IMR-90 (cell line): ENCODE measurements at regions not wholly inside any gene's neighbourhood (a gene's known extent, or its start where the extent isn't known, plus 50 kb on each side); places are given as distances from the start of the nearest gene placed in this dataset.
A peak's percentile ranks its signal among the peaks of the same experiment; 100 is the strongest.

ENCODE experiments used
- ATAC-seq: fragments of 200-7000 bp; cut with Tn5 transposase; 2 replicates; pipeline ENCODE4 v1.9.1; 2020; ENCODE audit warnings: low read depth, mild to moderate bottlenecking, moderate library complexity
- BruUV-seq: library from RNA; stranded (reverse); fragments of 400-500 nt; replicated peaks from 2 replicates; lab custom pipeline; 2021; lab: Mats Ljungman, UMichigan
- CTCF ChIA-PET: fragments of 300-600 bp; formaldehyde crosslinking; extraction: SDS; loops from one replicate; lab custom pipeline; 2021; ENCODE audit warnings: antibody characterized with exemption; lab: Yijun Ruan, JAX
- POLR2A ChIA-PET: fragments of 300-600 bp; sonication (Branson Sonifier 250); formaldehyde crosslinking; loops from one replicate; lab custom pipeline; 2022; ENCODE audit warnings: antibody characterized with exemption; ENCODE audit not compliant: unreplicated experiment; lab: Charles Lee
- DNase-seq: peaks from one replicate; pipeline ENCODE4 v3.0.0; 2013
- H2AFZ ChIP-seq: replicated peaks from 2 replicates; pipeline ENCODE3; 2013; ENCODE audit warnings: low read length, mild to moderate bottlenecking; ENCODE audit not compliant: poor library complexity
- H2AK5ac ChIP-seq: 2 replicates; pipeline ENCODE4 v1.6.1; 2013; ENCODE audit warnings: low read depth, low read length, inconsistent platforms
- H2AK9ac ChIP-seq: replicated peaks from 2 replicates; pipeline ENCODE3; 2013; ENCODE audit warnings: mild to moderate bottlenecking, low read depth, low read length, moderate library complexity; ENCODE audit not compliant: poor library complexity
- H2BK120ac ChIP-seq: 2 replicates; pipeline ENCODE4 v1.6.1; 2013; ENCODE audit warnings: low read depth, low read length, inconsistent platforms
- H2BK15ac ChIP-seq: 3 replicates; pipeline ENCODE4 v1.6.1; 2013; ENCODE audit warnings: low read depth, low read length, inconsistent platforms
- H2BK20ac ChIP-seq: 2 replicates; pipeline ENCODE4 v1.6.1; 2013; ENCODE audit warnings: low read depth, mild to moderate bottlenecking, inconsistent platforms, low read length, moderate library complexity
- H2BK5ac ChIP-seq: 2 replicates; pipeline ENCODE4 v1.6.1; 2013; ENCODE audit warnings: mild to moderate bottlenecking, low read depth, low read length, inconsistent platforms; ENCODE audit not compliant: poor library complexity, severe bottlenecking
- H3K14ac ChIP-seq: replicated peaks from 2 replicates; pipeline ENCODE4 v1.6.1; 2013; ENCODE audit warnings: low read depth, low read length, inconsistent platforms
- H3K18ac ChIP-seq: 2 replicates; pipeline ENCODE4 v1.6.1; 2013; ENCODE audit warnings: low read depth, low read length, control low read depth
- H3K23ac ChIP-seq: 2 replicates; pipeline ENCODE4 v1.6.1; 2013; ENCODE audit warnings: low read depth, low read length, inconsistent platforms
- H3K27ac ChIP-seq: 2 replicates; pipeline ENCODE4 v1.5.1; 2013; ENCODE audit warnings: mild to moderate bottlenecking, control low read depth, low read length; ENCODE audit not compliant: insufficient read depth
- H3K27me3 ChIP-seq: 2 replicates; pipeline ENCODE4 v1.6.1; 2013; ENCODE audit warnings: low read length; ENCODE audit not compliant: control insufficient read depth, insufficient read depth
- H3K36me3 ChIP-seq: 2 replicates; pipeline ENCODE4 v1.6.1; 2013; ENCODE audit warnings: low read length, mixed read lengths; ENCODE audit not compliant: control insufficient read depth, insufficient read depth
- H3K4ac ChIP-seq: 2 replicates; pipeline ENCODE4 v1.6.1; 2013; ENCODE audit warnings: low read depth, low read length, inconsistent platforms
- H3K4me1 ChIP-seq: 2 replicates; pipeline ENCODE4 v1.6.1; 2013; ENCODE audit warnings: low read length, mixed read lengths; ENCODE audit not compliant: control insufficient read depth, insufficient read depth
- H3K4me2 ChIP-seq: 2 replicates; pipeline ENCODE4 v1.6.1; 2013; ENCODE audit warnings: low read depth, mild to moderate bottlenecking, control low read depth, low read length, moderate library complexity
- H3K4me3 ChIP-seq: 2 replicates; pipeline ENCODE4 v1.5.1; 2013; ENCODE audit warnings: low read depth, mild to moderate bottlenecking, control low read depth, low read length, moderate library complexity; ENCODE audit not compliant: insufficient read depth
- H3K56ac ChIP-seq: 2 replicates; pipeline ENCODE4 v1.6.1; 2013; ENCODE audit warnings: low read length, inconsistent platforms; ENCODE audit not compliant: insufficient read depth; ENCODE audit errors: extremely low read depth
- H3K79me1 ChIP-seq, 2 experiments: 2 replicates each; pipeline ENCODE4 v1.6.1; 2013; ENCODE audit warnings: low read length in 2 of 2, inconsistent platforms in 1 of 2, low read depth in 1 of 2
- H3K9ac ChIP-seq: 2 replicates; pipeline ENCODE4 v1.6.1; 2013; ENCODE audit warnings: low read depth, low read length, control low read depth
- H3K9me1 ChIP-seq: 2 replicates; pipeline ENCODE4 v1.6.1; 2013; ENCODE audit warnings: low read length, inconsistent platforms; ENCODE audit not compliant: insufficient read depth
- H3K9me3 ChIP-seq: 2 replicates; pipeline ENCODE4 v1.6.1; 2013; ENCODE audit warnings: low read length; ENCODE audit not compliant: control insufficient read depth, insufficient read depth
- H4K20me1 ChIP-seq: 2 replicates; pipeline ENCODE4 v1.6.1; 2013; ENCODE audit warnings: low read length, inconsistent platforms; ENCODE audit not compliant: insufficient read depth
- H4K5ac ChIP-seq: 2 replicates; pipeline ENCODE4 v1.6.1; 2013; ENCODE audit warnings: mild to moderate bottlenecking, low read depth, low read length, control low read depth
- H4K8ac ChIP-seq, 2 experiments: 2 replicates each; pipeline ENCODE4 v1.6.1; 2013; ENCODE audit warnings: low read depth in 2 of 2, low read length in 2 of 2, control low read depth in 1 of 2, inconsistent platforms in 1 of 2
- H4K91ac ChIP-seq: 2 replicates; pipeline ENCODE4 v1.6.1; 2013; ENCODE audit warnings: low read depth, low read length, inconsistent platforms; ENCODE audit not compliant: insufficient read depth
- BHLHE40 ChIP-seq: fragments of 150-350 bp; IDR thresholded peaks from 2 replicates; pipeline ENCODE4 v1.6.1; 2016; ENCODE audit warnings: mild to moderate bottlenecking, low read depth, low read length
- CEBPB ChIP-seq: IDR thresholded peaks from 2 replicates; pipeline ENCODE4 v1.6.1; 2012; ENCODE audit warnings: low read depth, low read length, improper control_type of control experiment
- CHD1 ChIP-seq: IDR thresholded peaks from 2 replicates; pipeline ENCODE4 v1.6.1; 2012; ENCODE audit warnings: low read depth, low read length, improper control_type of control experiment
- CTCF ChIP-seq: conservative IDR thresholded peaks from 2 replicates; pipeline ENCODE4 v1.5.1; 2012; ENCODE audit warnings: mild to moderate bottlenecking, low read depth, low read length, improper control_type of control experiment
- FOS ChIP-seq: fragments of 150-350 bp; IDR thresholded peaks from 2 replicates; pipeline ENCODE4 v1.6.1; 2016; ENCODE audit warnings: low read depth, low read length
- MAFK ChIP-seq: IDR thresholded peaks from 2 replicates; pipeline ENCODE4 v1.6.1; 2012; ENCODE audit warnings: low read depth, low read length, improper control_type of control experiment
- MAZ ChIP-seq: IDR thresholded peaks from 2 replicates; pipeline ENCODE4 v1.6.1; 2012; ENCODE audit warnings: low read depth, mild to moderate bottlenecking, low read length, improper control_type of control experiment, moderate library complexity, borderline replicate concordance
- MXI1 ChIP-seq: IDR thresholded peaks from 2 replicates; pipeline ENCODE4 v1.6.1; 2012; ENCODE audit warnings: low read depth, mild to moderate bottlenecking, low read length, moderate library complexity, borderline replicate concordance
- NFE2L2 ChIP-seq: fragments of 150-350 bp; IDR thresholded peaks from 2 replicates; pipeline ENCODE4 v1.6.1; 2016; ENCODE audit warnings: low read depth, mild to moderate bottlenecking, low read length
- POLR2A ChIP-seq: IDR thresholded peaks from 2 replicates; pipeline ENCODE4 v1.6.1; 2012; ENCODE audit warnings: mild to moderate bottlenecking, low read depth, low read length
- RAD21 ChIP-seq: IDR thresholded peaks from 2 replicates; pipeline ENCODE4 v1.6.1; 2012; ENCODE audit warnings: low read length, improper control_type of control experiment
- RCOR1 ChIP-seq: IDR thresholded peaks from 2 replicates; pipeline ENCODE4 v1.6.1; 2012; ENCODE audit warnings: mild to moderate bottlenecking, low read length, improper control_type of control experiment; ENCODE audit not compliant: insufficient replicate concordance
- RFX5 ChIP-seq: IDR thresholded peaks from 2 replicates; pipeline ENCODE4 v1.8.0; 2012; ENCODE audit warnings: low read depth, mild to moderate bottlenecking, low read length, moderate library complexity
- SMC3 ChIP-seq: fragments of 150-350 bp; IDR thresholded peaks from 2 replicates; pipeline ENCODE4 v1.6.1; 2016; ENCODE audit warnings: low read depth, mild to moderate bottlenecking, antibody characterized with exemption, low read length, moderate library complexity
- USF2 ChIP-seq: fragments of 150-350 bp; IDR thresholded peaks from 2 replicates; pipeline ENCODE4 v1.6.1; 2017; ENCODE audit warnings: mild to moderate bottlenecking, antibody characterized with exemption, low read length, low read depth
- WGBS, 2 experiments: methylation state at CpG; one replicate each; pipeline versions ENCODE4 v1.1.5 to v1.1.7; 2013; ENCODE audit warnings: missing lambda C conversion rate in 2 of 2; ENCODE audit not compliant: insufficient read length in 1 of 2; ENCODE audit errors: extremely low coverage in 2 of 2; 5-methylcytosine and 5-hydroxymethylcytosine counted together
- dilution Hi-C: fragments of 300-500 bp; cut with HindIII; formaldehyde crosslinking; loops from one replicate; pipeline ENCODE4 v1.14.3; 2018; ENCODE audit warnings: low sequenced_read_pairs; ENCODE audit not compliant: unreplicated experiment
- in situ Hi-C: fragments of 300-500 bp; cut with MboI; formaldehyde crosslinking; loops from 3 replicates; pipeline ENCODE4 v1.14.3; 2019; ENCODE audit warnings: low sequenced_read_pairs, inconsistent platforms, mixed read lengths
- intact Hi-C: fragments of 100-400 bp; cut with micrococcal nuclease; formaldehyde crosslinking; loops from 2 replicates; pipeline ENCODE4 v1.10.0; 2022
- TF ChIP-seq, protein P1 (sequence below): fragments of 150-350 bp; IDR thresholded peaks from 2 replicates; pipeline ENCODE4 v1.6.1; 2016; ENCODE audit warnings: low read depth, mild to moderate bottlenecking, low read length, moderate library complexity, borderline replicate concordance

GRCh38 chr1:93739472-93739871 is 57.8 kb upstream of the BCAR3 start:
- H2BK5ac ChIP-seq = no peak overlapping the region
- H2BK20ac ChIP-seq = peak overlapping the region; percentile 86; the same call in 1 of the 2 replicates
- 0 out of 4 replicates have a peak overlapping the region, but pooled peaks of 1 of the 2 experiments have one; percentile 11 for H4K8ac ChIP-seq
- H3K79me1 ChIP-seq = peaks cover 0 to 11% of the 10 kb centered on the region in 2 experiments; a peak in 3 of 4 replicates
- H3K4ac ChIP-seq = peak overlapping the region; percentile 58; the same call in 1 of the 2 replicates
- ChIA-PET CTCF (interaction anchor here (1.7 kb wide), 1 partner anchor 75 kb away, joined by 7 read pairs; no protein-coding TSS in a partner anchor), POLR2A (interaction anchor here (0.7 kb wide), 1 partner anchor 58 kb away, joined by 14 read pairs; the partner anchor contains the start of gene BCAR3)
- H3K18ac ChIP-seq = no peak overlapping the region; the same call in 1 of the 2 replicates
- H4K91ac ChIP-seq = no peak overlapping the region; the same call in 1 of the 2 replicates
- no peak overlapping the region for H3K4me2 ChIP-seq
- intact Hi-C loops (loop anchor here (5.0 kb wide), 3 partner anchors 57 to 302 kb away; partner anchors contain the start of gene BCAR3), dilution Hi-C loops (no loop called here), in situ Hi-C loops (no loop called here)
- H3K27ac ChIP-seq = no peak overlapping the region
- H3K56ac ChIP-seq = no peak overlapping the region
- no peaks in the 10 kb centered on the region for H3K27me3 ChIP-seq
- peak overlapping the region; percentile 73; the same call in 1 of the 2 replicates for H2BK120ac ChIP-seq
- H3K4me1 ChIP-seq = peaks cover 20% of the 10 kb centered on the region
- H3K36me3 ChIP-seq = no peaks in the 10 kb centered on the region
- H2AFZ ChIP-seq = no peak overlapping the region
- no peak for ATAC-seq
- BruUV-seq = no TSS peak
- TF ChIP-seq MAFK = no peak
- no peak for TF ChIP-seq RFX5
- no peak for TF ChIP-seq USF2
- no peak for TF ChIP-seq RAD21
- TF ChIP-seq MXI1 = no peak
- TF ChIP-seq CTCF = no peak
- TF ChIP-seq, protein P1, sequence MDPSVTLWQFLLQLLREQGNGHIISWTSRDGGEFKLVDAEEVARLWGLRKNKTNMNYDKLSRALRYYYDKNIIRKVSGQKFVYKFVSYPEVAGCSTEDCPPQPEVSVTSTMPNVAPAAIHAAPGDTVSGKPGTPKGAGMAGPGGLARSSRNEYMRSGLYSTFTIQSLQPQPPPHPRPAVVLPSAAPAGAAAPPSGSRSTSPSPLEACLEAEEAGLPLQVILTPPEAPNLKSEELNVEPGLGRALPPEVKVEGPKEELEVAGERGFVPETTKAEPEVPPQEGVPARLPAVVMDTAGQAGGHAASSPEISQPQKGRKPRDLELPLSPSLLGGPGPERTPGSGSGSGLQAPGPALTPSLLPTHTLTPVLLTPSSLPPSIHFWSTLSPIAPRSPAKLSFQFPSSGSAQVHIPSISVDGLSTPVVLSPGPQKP = no peak
- no peak for TF ChIP-seq RCOR1
- TF ChIP-seq MAZ = no peak
- no peak for TF ChIP-seq POLR2A
- TF ChIP-seq SMC3 = no peak
- TF ChIP-seq NFE2L2 = no peak
- no peak for TF ChIP-seq CEBPB
- TF ChIP-seq CHD1 = no peak
- no peak for TF ChIP-seq FOS
- no peak for TF ChIP-seq BHLHE40
- H3K9me1 ChIP-seq = peaks cover 15% of the 10 kb centered on the region
- H4K5ac ChIP-seq = no peak overlapping the region; the same call in 1 of the 2 replicates
- DNase-seq = no peak
- H3K4me3 ChIP-seq = no peak overlapping the region
- 100% methylated on average over 1 of the region's 5 CpGs; no CpG with 5 or more reads in 1 of the 2 experiments for WGBS, 2 experiments
- H2BK15ac ChIP-seq = peak overlapping the region; percentile 70; the same call in 1 of the 3 replicates
- peaks cover 3% of the 10 kb centered on the region; the same call in 1 of the 2 replicates for H3K9me3 ChIP-seq
- no peak overlapping the region for H3K14ac ChIP-seq
- peak overlapping the region; percentile 3; the same call in 1 of the 2 replicates for H3K23ac ChIP-seq
- H2AK9ac ChIP-seq = no peak overlapping the region
- H4K20me1 ChIP-seq = no peaks in the 10 kb centered on the region
- peak overlapping the region; percentile 80; the same call in 1 of the 2 replicates for H2AK5ac ChIP-seq
- H3K9ac ChIP-seq = no peak overlapping the region
